ENCODE measurements at regions not wholly inside any gene's neighbourhood (a gene's known extent, or its start where the extent isn't known, plus 50 kb on each side); places are given as distances from the start of the nearest gene placed in this dataset.

- H3K27ac ChIP-seq = no peak overlapping the region
- no peaks in the 10 kb centered on the region for H3K27me3 ChIP-seq
- H3K9me3 ChIP-seq (replicated peaks in 1 of 3) = peaks cover 0 to 5% (median 0%) of the 10 kb centered on the region in 3 donors
- no peaks in the 10 kb centered on the region for H3K4me1 ChIP-seq (replicated peaks in 1 of 2)
- TF ChIP-seq POLR2A (IDR thresholded peaks at IDR 0.05) = no peak
- TF ChIP-seq, protein P1, sequence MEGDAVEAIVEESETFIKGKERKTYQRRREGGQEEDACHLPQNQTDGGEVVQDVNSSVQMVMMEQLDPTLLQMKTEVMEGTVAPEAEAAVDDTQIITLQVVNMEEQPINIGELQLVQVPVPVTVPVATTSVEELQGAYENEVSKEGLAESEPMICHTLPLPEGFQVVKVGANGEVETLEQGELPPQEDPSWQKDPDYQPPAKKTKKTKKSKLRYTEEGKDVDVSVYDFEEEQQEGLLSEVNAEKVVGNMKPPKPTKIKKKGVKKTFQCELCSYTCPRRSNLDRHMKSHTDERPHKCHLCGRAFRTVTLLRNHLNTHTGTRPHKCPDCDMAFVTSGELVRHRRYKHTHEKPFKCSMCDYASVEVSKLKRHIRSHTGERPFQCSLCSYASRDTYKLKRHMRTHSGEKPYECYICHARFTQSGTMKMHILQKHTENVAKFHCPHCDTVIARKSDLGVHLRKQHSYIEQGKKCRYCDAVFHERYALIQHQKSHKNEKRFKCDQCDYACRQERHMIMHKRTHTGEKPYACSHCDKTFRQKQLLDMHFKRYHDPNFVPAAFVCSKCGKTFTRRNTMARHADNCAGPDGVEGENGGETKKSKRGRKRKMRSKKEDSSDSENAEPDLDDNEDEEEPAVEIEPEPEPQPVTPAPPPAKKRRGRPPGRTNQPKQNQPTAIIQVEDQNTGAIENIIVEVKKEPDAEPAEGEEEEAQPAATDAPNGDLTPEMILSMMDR (IDR thresholded peaks at IDR 0.05) = no peak
- WGBS, 4 donors = 78 to 91% (median 85%) methylated on average over 3 of the region's 3 CpGs
- H3K4me3 ChIP-seq = no peak overlapping the region
- DNase-seq = no peak
- intact Hi-C loops (cut with DNase I) = no loop called here
- H3K36me3 ChIP-seq (replicated peaks in 1 of 2) = no peaks in the 10 kb centered on the region
These were observed 429.1 kb upstream of the INTU start for GRCh38 chr4:127203562-127204200.

- no peaks in the 10 kb centered on the region for H3K4me1 ChIP-seq (replicated peaks in 1 of 2)
- intact Hi-C loops (cut with DNase I) = no loop called here
- no peaks in the 10 kb centered on the region for H3K36me3 ChIP-seq (replicated peaks in 1 of 2)
- H3K9me3 ChIP-seq (replicated peaks in 1 of 3) = no peaks in the 10 kb centered on the region
- H3K27me3 ChIP-seq = no peaks in the 10 kb centered on the region
- H3K4me3 ChIP-seq = no peak overlapping the region
- TF ChIP-seq, protein P1 (IDR thresholded peaks at IDR 0.05) = no peak
- TF ChIP-seq POLR2A (IDR thresholded peaks at IDR 0.05) = no peak
- WGBS, 4 donors = 63 to 94% (median 83%) methylated on average over 2 to 3 of the region's 3 CpGs
- no peak overlapping the region for H3K27ac ChIP-seq
- no peak for DNase-seq
These were observed 428.4 kb upstream of the INTU start for GRCh38 chr4:127204322-127204721.

- intact Hi-C loops (cut with DNase I) = no loop called here
- Histone ChIP-seq H3K4me3 (no peak overlapping the region), H3K27ac (no peak overlapping the region), H3K9me3 (replicated peaks in 1 of 3) (no peaks in the 10 kb centered on the region), H3K27me3 (no peaks in the 10 kb centered on the region), H3K4me1 (replicated peaks in 1 of 2) (peaks cover 19 to 23% of the 10 kb centered on the region in 2 donors), H3K36me3 (replicated peaks in 1 of 2) (no peaks in the 10 kb centered on the region)
- no peak for TF ChIP-seq POLR2A (IDR thresholded peaks at IDR 0.05)
- TF ChIP-seq, protein P1 (IDR thresholded peaks at IDR 0.05) = no peak
- WGBS, 4 donors = 86 to 96% (median 93%) methylated on average over 1 of the region's 1 CpG
- no peak for DNase-seq
These were observed 423.1 kb upstream of the INTU start for GRCh38 chr4:127209580-127210095.

DNA sequence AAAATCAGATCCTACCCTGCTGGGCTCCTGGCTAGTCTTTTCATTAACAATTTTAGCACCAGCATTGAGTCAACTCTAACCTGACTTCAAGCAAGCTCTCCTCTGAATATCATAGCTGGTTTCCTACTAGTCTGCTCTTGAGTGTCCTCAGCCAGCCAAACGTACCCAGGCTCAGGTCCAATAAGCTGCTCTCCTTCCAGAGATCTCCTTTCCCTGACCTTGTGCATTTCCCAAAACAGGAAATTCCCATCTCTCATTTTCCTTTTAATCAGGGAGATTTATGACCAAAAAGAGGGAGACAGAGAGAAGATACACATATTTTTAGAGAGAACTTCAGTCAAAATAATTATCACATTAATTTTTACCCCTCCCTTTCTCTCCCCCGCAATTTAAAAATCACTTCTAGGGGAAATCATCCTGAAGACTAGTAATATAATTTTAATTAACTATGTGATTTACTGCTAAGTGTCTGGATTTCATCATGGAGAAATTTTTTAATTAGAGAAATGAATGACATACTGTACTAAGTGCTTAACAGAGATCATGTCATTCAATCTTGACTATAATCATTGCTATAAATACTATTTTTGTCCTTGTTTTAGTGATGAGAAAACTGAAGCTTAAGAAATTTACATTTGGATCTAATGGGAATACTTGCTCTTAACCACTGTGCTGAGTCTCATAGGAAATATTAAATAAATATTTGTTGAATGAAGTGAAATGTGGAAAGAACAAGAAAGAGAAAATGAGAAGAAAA is 421.7 kb upstream of the INTU start:
- no peaks in the 10 kb centered on the region for H3K9me3 ChIP-seq (replicated peaks in 1 of 3)
- H3K27me3 ChIP-seq = no peaks in the 10 kb centered on the region
- no peak for TF ChIP-seq POLR2A (IDR thresholded peaks at IDR 0.05)
- TF ChIP-seq, protein P1 (IDR thresholded peaks at IDR 0.05) = no peak
- 19 to 38% (median 22%) methylated on average over 2 of the region's 2 CpGs for WGBS, 4 donors
- peak in 5 of 7 donors; percentile 14 to 54 (median 31) for DNase-seq
- H3K4me1 ChIP-seq (replicated peaks in 1 of 2) = peaks cover 19 to 23% of the 10 kb centered on the region in 2 donors
- H3K27ac ChIP-seq = peak overlapping the region in 3 of 5 donors; percentile 34 to 81 (median 37)
- no peak overlapping the region for H3K4me3 ChIP-seq
- intact Hi-C loops (cut with DNase I) = no loop called here
- no peaks in the 10 kb centered on the region for H3K36me3 ChIP-seq (replicated peaks in 1 of 2)
